ENCODE measurements at regions not wholly inside any gene's neighbourhood (a gene's known extent, or its start where the extent isn't known, plus 50 kb on each side); places are given as distances from the start of the nearest gene placed in this dataset.

DNA sequence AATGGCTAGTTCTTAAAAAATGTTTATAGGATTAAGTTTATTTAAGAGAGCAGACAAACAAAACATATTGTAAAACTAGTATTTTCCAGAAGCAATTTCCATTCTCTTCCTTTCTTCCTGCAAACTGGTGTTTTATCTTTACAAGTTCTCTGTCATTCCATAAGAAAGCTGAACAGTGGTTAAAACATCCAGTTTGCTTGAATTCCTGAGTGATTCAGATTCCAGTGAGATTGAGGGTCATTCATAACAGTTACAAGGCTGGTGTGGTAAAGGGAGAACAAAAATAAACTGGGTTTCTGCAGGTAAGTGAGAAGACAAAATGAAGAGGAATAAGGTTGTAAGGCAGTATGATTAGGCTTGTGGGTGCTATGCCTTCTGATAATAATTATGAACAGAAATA, 544.8 kb upstream of the DIPK2B start:
- DNase-seq = no peak
- H3K36me3 ChIP-seq = no peaks in the 10 kb centered on the region
- no peak for TF ChIP-seq POLR2A (IDR thresholded peaks at IDR 0.05)
- TF ChIP-seq, protein P1, sequence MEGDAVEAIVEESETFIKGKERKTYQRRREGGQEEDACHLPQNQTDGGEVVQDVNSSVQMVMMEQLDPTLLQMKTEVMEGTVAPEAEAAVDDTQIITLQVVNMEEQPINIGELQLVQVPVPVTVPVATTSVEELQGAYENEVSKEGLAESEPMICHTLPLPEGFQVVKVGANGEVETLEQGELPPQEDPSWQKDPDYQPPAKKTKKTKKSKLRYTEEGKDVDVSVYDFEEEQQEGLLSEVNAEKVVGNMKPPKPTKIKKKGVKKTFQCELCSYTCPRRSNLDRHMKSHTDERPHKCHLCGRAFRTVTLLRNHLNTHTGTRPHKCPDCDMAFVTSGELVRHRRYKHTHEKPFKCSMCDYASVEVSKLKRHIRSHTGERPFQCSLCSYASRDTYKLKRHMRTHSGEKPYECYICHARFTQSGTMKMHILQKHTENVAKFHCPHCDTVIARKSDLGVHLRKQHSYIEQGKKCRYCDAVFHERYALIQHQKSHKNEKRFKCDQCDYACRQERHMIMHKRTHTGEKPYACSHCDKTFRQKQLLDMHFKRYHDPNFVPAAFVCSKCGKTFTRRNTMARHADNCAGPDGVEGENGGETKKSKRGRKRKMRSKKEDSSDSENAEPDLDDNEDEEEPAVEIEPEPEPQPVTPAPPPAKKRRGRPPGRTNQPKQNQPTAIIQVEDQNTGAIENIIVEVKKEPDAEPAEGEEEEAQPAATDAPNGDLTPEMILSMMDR (IDR thresholded peaks at IDR 0.05) = no peak
- H3K4me3 ChIP-seq = no peak overlapping the region
- H3K27me3 ChIP-seq = peaks cover 0 to 5% of the 10 kb centered on the region in 2 donors
- no peaks in the 10 kb centered on the region for H3K4me1 ChIP-seq
- H3K27ac ChIP-seq = no peak overlapping the region
- intact Hi-C loops (cut with DNase I; ENCODE audit: low total_unique reads) = no loop called here
- no peaks in the 10 kb centered on the region for H3K9me3 ChIP-seq

GRCh38 chrX:45743906-45744625, 543.4 kb upstream of the DIPK2B start:
- Histone ChIP-seq H3K27me3 (peaks cover 0 to 5% of the 10 kb centered on the region in 2 donors), H3K4me1 (no peaks in the 10 kb centered on the region), H3K36me3 (no peaks in the 10 kb centered on the region), H3K4me3 (no peak overlapping the region), H3K9me3 (no peaks in the 10 kb centered on the region), H3K27ac (no peak overlapping the region)
- intact Hi-C loops (cut with DNase I; ENCODE audit: low total_unique reads) = no loop called here
- no peak for DNase-seq
- TF ChIP-seq, protein P1 (IDR thresholded peaks at IDR 0.05) = no peak
- TF ChIP-seq POLR2A (IDR thresholded peaks at IDR 0.05) = no peak

- H3K9me3 ChIP-seq = no peaks in the 10 kb centered on the region
- H3K4me1 ChIP-seq = no peaks in the 10 kb centered on the region
- no peak for DNase-seq
- TF ChIP-seq POLR2A (IDR thresholded peaks at IDR 0.05) = no peak
- TF ChIP-seq, protein P1 (IDR thresholded peaks at IDR 0.05) = no peak
- no peak overlapping the region for H3K4me3 ChIP-seq
- no peak overlapping the region for H3K27ac ChIP-seq
- H3K27me3 ChIP-seq = peaks cover 0 to 5% of the 10 kb centered on the region in 2 donors
- H3K36me3 ChIP-seq = no peaks in the 10 kb centered on the region
- intact Hi-C loops (cut with DNase I; ENCODE audit: low total_unique reads) = no loop called here
Observed at GRCh38 chrX:45743081-45743533, 542.4 kb upstream of the DIPK2B start.

DNA sequence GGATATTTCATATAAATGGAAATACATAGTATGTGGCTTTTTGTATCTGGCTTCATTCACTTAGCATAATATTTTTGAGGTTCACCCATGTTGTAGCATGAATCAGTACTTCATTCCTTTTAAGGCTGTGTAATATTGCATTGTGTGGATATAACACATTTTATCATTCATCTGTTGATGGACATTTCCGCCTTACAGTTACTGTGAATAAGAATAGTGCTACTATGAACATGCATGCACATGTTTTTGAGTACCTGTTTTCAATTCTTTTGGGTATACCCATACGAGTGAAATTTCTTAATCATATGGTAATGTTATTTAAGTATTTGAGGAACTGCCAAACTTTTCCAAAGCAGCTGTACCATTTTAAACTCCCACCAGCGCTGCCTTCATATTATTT, 539.6 kb upstream of the DIPK2B start:
- TF ChIP-seq, protein P1 (IDR thresholded peaks at IDR 0.05) = no peak
- TF ChIP-seq POLR2A (IDR thresholded peaks at IDR 0.05) = no peak
- DNase-seq = no peak
- Histone ChIP-seq H3K27me3 (peaks cover 0 to 4% of the 10 kb centered on the region in 2 donors), H3K27ac (no peak overlapping the region), H3K4me3 (no peak overlapping the region), H3K4me1 (no peaks in the 10 kb centered on the region), H3K36me3 (no peaks in the 10 kb centered on the region), H3K9me3 (no peaks in the 10 kb centered on the region)
- intact Hi-C loops (cut with DNase I; ENCODE audit: low total_unique reads) = no loop called here

GRCh38 chrX:45735571-45735970, 534.9 kb upstream of the DIPK2B start:
- H3K27me3 ChIP-seq = peaks cover 0 to 7% of the 10 kb centered on the region in 2 donors
- no peak overlapping the region for H3K27ac ChIP-seq
- H3K4me1 ChIP-seq = no peaks in the 10 kb centered on the region
- no peak for DNase-seq
- no peaks in the 10 kb centered on the region for H3K36me3 ChIP-seq
- intact Hi-C loops (cut with DNase I; ENCODE audit: low total_unique reads) = no loop called here
- TF ChIP-seq, protein P1 (IDR thresholded peaks at IDR 0.05) = no peak
- no peak for TF ChIP-seq POLR2A (IDR thresholded peaks at IDR 0.05)
- no peak overlapping the region for H3K4me3 ChIP-seq
- H3K9me3 ChIP-seq = no peaks in the 10 kb centered on the region
